ENCODE measurements at regions not wholly inside any gene's neighbourhood (a gene's known extent, or its start where the extent isn't known, plus 50 kb on each side); places are given as distances from the start of the nearest gene placed in this dataset.
"Not testable (repeated sequence)": the region's sequence is repeated elsewhere in the genome, so short reads cannot be mapped to it uniquely, and the experiment has no call there.

- Histone ChIP-seq H3K4me3 (ENCODE audit: low read length) (no peak overlapping the region), H3K9me3 (replicated peaks; ENCODE audit: insufficient read depth, low read length) (no peaks in the 10 kb centered on the region), H2AFZ (ENCODE audit: low read length) (no peak overlapping the region), H3K9ac (ENCODE audit: low read length) (no peak overlapping the region), H3K27me3 (replicated peaks; ENCODE audit: insufficient read depth, low read length) (no peaks in the 10 kb centered on the region), H3F3A (ENCODE audit: insufficient read depth, low read length) (no peaks in the 10 kb centered on the region), H3K79me2 (ENCODE audit: low read length) (no peaks in the 10 kb centered on the region), H3K27ac (ENCODE audit: low read length) (no peak overlapping the region), H4K20me1 (ENCODE audit: insufficient read depth, low read length) (no peaks in the 10 kb centered on the region), H3K4me2 (ENCODE audit: low read depth, low read length) (no peak overlapping the region), H3K36me3 (replicated peaks; ENCODE audit: insufficient read depth, low read length) (no peaks in the 10 kb centered on the region), H3K4me1 (ENCODE audit: low read length) (no peaks in the 10 kb centered on the region), H3K9me2 (replicated peaks; ENCODE audit: insufficient read depth, low read length) (no peaks in the 10 kb centered on the region)
- DNase-seq: no peak
- TF ChIP-seq CTCF (IDR thresholded peaks at IDR 0.05; ENCODE audit: low read length): no peak
- TF ChIP-seq EZH2phosphoT487 (IDR thresholded peaks at IDR 0.05; ENCODE audit: low read length): no peak
- no peak for TF ChIP-seq EZH2 (optimal IDR thresholded peaks at IDR 0.05; ENCODE audit: low read depth, low read length)
These were observed 150.6 kb downstream of the TXNL1 start for GRCh38 chr18:56487801-56488200.

- Histone ChIP-seq H3K9me3 (replicated peaks; ENCODE audit: insufficient read depth, low read length) (no peaks in the 10 kb centered on the region), H2AFZ (ENCODE audit: low read length) (no peak overlapping the region)
These were observed 155.0 kb downstream of the TXNL1 start for GRCh38 chr18:56483386-56483785.

DNA sequence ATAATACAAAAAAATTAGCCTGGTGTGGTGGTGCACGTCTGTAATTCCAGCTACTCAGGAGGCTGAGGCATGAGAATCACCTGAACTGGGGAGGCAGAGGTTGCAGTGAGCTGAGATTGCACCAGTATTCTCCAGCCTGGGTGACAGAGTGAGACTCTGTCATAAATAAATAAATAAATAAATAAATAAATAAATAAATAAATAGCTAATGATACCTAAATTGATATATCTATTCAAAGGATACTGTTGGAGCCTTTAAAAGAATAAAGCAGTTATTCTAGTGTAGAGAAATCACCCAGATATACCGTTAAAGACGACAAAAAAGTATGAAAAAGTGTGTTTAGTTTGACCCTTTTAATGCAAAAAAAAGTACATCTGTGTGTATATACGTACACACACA, 155.6 kb downstream of the TXNL1 start:
- H3K27ac ChIP-seq (ENCODE audit: low read length); H3K27me3 ChIP-seq (replicated peaks; ENCODE audit: insufficient read depth, low read length); H3K9me2 ChIP-seq (replicated peaks; ENCODE audit: insufficient read depth, low read length); H3K4me1 ChIP-seq (ENCODE audit: low read length); H3K79me2 ChIP-seq (ENCODE audit: low read length); H2AFZ ChIP-seq (ENCODE audit: low read length); H3K9ac ChIP-seq (ENCODE audit: low read length); H4K20me1 ChIP-seq (ENCODE audit: insufficient read depth, low read length); DNase-seq; H3K9me3 ChIP-seq (replicated peaks; ENCODE audit: insufficient read depth, low read length); H3K4me2 ChIP-seq (ENCODE audit: low read depth, low read length); H3F3A ChIP-seq (ENCODE audit: insufficient read depth, low read length); H3K4me3 ChIP-seq (ENCODE audit: low read length); H3K36me3 ChIP-seq (replicated peaks; ENCODE audit: insufficient read depth, low read length): not testable (repeated sequence)

More at GRCh38 chr18:56483386-56483785, 155.0 kb downstream of the TXNL1 start:
- no peaks in the 10 kb centered on the region for H4K20me1 ChIP-seq (ENCODE audit: insufficient read depth, low read length)
- H3K27me3 ChIP-seq (replicated peaks; ENCODE audit: insufficient read depth, low read length): no peaks in the 10 kb centered on the region
- no peak for DNase-seq
- TF ChIP-seq CTCF (IDR thresholded peaks at IDR 0.05; ENCODE audit: low read length) (no peak), EZH2phosphoT487 (IDR thresholded peaks at IDR 0.05; ENCODE audit: low read length) (no peak), EZH2 (optimal IDR thresholded peaks at IDR 0.05; ENCODE audit: low read depth, low read length) (no peak)
- no peaks in the 10 kb centered on the region for H3F3A ChIP-seq (ENCODE audit: insufficient read depth, low read length)
- no peak overlapping the region for H3K27ac ChIP-seq (ENCODE audit: low read length)
- no peak overlapping the region for H3K4me2 ChIP-seq (ENCODE audit: low read depth, low read length)
- no peak overlapping the region for H3K4me3 ChIP-seq (ENCODE audit: low read length)
- no peak overlapping the region for H3K9ac ChIP-seq (ENCODE audit: low read length)
- no peaks in the 10 kb centered on the region for H3K9me2 ChIP-seq (replicated peaks; ENCODE audit: insufficient read depth, low read length)
- H3K79me2 ChIP-seq (ENCODE audit: low read length): no peaks in the 10 kb centered on the region
- no peaks in the 10 kb centered on the region for H3K36me3 ChIP-seq (replicated peaks; ENCODE audit: insufficient read depth, low read length)
- no peaks in the 10 kb centered on the region for H3K4me1 ChIP-seq (ENCODE audit: low read length)

DNA sequence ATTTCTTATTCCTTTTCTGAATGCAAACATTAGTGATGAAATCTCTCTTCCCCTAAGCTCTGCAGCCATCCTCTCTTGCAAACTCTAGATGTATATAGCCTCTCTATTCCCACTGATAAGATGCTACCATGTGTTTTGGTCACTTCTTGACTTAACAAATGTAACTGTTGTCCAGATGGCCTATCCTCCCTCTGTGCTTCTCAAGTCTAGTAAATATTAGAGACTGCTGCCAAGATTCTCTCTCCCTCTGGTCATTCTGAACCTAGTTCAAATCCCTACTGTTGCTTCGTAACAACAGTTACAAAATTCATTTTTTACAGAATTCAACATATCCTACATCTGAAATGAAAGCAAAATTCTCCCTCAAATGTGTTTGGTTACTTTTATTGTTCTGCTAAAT, 156.6 kb downstream of the TXNL1 start:
- no peak for DNase-seq
- H3K79me2 ChIP-seq (ENCODE audit: low read length): no peaks in the 10 kb centered on the region
- TF ChIP-seq EZH2 (optimal IDR thresholded peaks at IDR 0.05; ENCODE audit: low read depth, low read length) (no peak), CTCF (IDR thresholded peaks at IDR 0.05; ENCODE audit: low read length) (no peak), EZH2phosphoT487 (IDR thresholded peaks at IDR 0.05; ENCODE audit: low read length) (no peak)
- no peaks in the 10 kb centered on the region for H3K9me3 ChIP-seq (replicated peaks; ENCODE audit: insufficient read depth, low read length)
- no peaks in the 10 kb centered on the region for H3K9me2 ChIP-seq (replicated peaks; ENCODE audit: insufficient read depth, low read length)
- H3K36me3 ChIP-seq (replicated peaks; ENCODE audit: insufficient read depth, low read length): no peaks in the 10 kb centered on the region
- no peak overlapping the region for H3K27ac ChIP-seq (ENCODE audit: low read length)
- no peak overlapping the region for H3K4me2 ChIP-seq (ENCODE audit: low read depth, low read length)
- H2AFZ ChIP-seq (ENCODE audit: low read length): no peak overlapping the region
- no peak overlapping the region for H3K9ac ChIP-seq (ENCODE audit: low read length)
- H3F3A ChIP-seq (ENCODE audit: insufficient read depth, low read length): no peaks in the 10 kb centered on the region
- H3K27me3 ChIP-seq (replicated peaks; ENCODE audit: insufficient read depth, low read length): no peaks in the 10 kb centered on the region
- H3K4me3 ChIP-seq (ENCODE audit: low read length): no peak overlapping the region
- no peaks in the 10 kb centered on the region for H3K4me1 ChIP-seq (ENCODE audit: low read length)
- no peaks in the 10 kb centered on the region for H4K20me1 ChIP-seq (ENCODE audit: insufficient read depth, low read length)

All from MM.1S (cell line).